HUES6 (cell line): ENCODE measurements at regions not wholly inside any gene's neighbourhood (a gene's known extent, or its start where the extent isn't known, plus 50 kb on each side); places are given as distances from the start of the nearest gene placed in this dataset.

Experiments used
- H3K27ac ChIP-seq: 2 replicates; pipeline ENCODE4 v1.7.0; 2013; ENCODE audit warnings: low read depth, mild to moderate bottlenecking, low read length, inconsistent platforms
- H3K27me3 ChIP-seq: 2 replicates; pipeline ENCODE4 v1.6.1; 2013; ENCODE audit warnings: low read length; ENCODE audit not compliant: control insufficient read depth, insufficient read depth
- H3K36me3 ChIP-seq: 2 replicates; pipeline ENCODE4 v1.6.1; 2013; ENCODE audit warnings: low read length; ENCODE audit not compliant: control insufficient read depth, insufficient read depth
- H3K4me1 ChIP-seq: 2 replicates; pipeline ENCODE4 v1.6.1; 2013; ENCODE audit warnings: low read length; ENCODE audit not compliant: control insufficient read depth, insufficient read depth
- H3K4me3 ChIP-seq: 2 replicates; pipeline ENCODE4 v1.5.1; 2013; ENCODE audit warnings: low read depth, low read length
- H3K9ac ChIP-seq: one replicate; pipeline ENCODE4 v1.6.1; 2013; ENCODE audit warnings: mild to moderate bottlenecking, low read length
- H3K9me3 ChIP-seq: 2 replicates; pipeline ENCODE4 v1.6.1; 2013; ENCODE audit warnings: low read depth, low read length; ENCODE audit not compliant: control insufficient read depth, insufficient read depth

GRCh38 chr5:89435347-89435746 lies 552.4 kb upstream of the MEF2C start:
- H3K9me3 ChIP-seq: no peaks in the 10 kb centered on the region
- H3K9ac ChIP-seq: no peak overlapping the region
- no peaks in the 10 kb centered on the region for H3K36me3 ChIP-seq
- no peaks in the 10 kb centered on the region for H3K27me3 ChIP-seq
- no peaks in the 10 kb centered on the region for H3K4me1 ChIP-seq
- no peak overlapping the region for H3K4me3 ChIP-seq
- no peak overlapping the region for H3K27ac ChIP-seq

GRCh38 chr5:89428624-89429023 lies 545.6 kb upstream of the MEF2C start:
- H3K27me3 ChIP-seq: no peaks in the 10 kb centered on the region
- H3K4me3 ChIP-seq: no peak overlapping the region
- H3K9me3 ChIP-seq: no peaks in the 10 kb centered on the region
- H3K4me1 ChIP-seq: no peaks in the 10 kb centered on the region
- H3K27ac ChIP-seq: no peak overlapping the region
- H3K36me3 ChIP-seq: no peaks in the 10 kb centered on the region
- no peak overlapping the region for H3K9ac ChIP-seq

GRCh38 chr5:89425062-89425461 lies 542.1 kb upstream of the MEF2C start:
- no peaks in the 10 kb centered on the region for H3K9me3 ChIP-seq
- peaks cover 9% of the 10 kb centered on the region; the same call in 1 of the 2 replicates for H3K4me1 ChIP-seq

GRCh38 chr5:89421035-89421434 lies 538.1 kb upstream of the MEF2C start:
- H3K4me1 ChIP-seq: peaks cover 11% of the 10 kb centered on the region
- H3K27ac ChIP-seq: no peak overlapping the region
- H3K27me3 ChIP-seq: no peaks in the 10 kb centered on the region
- H3K9ac ChIP-seq: no peak overlapping the region
- no peak overlapping the region for H3K4me3 ChIP-seq
- H3K9me3 ChIP-seq: no peaks in the 10 kb centered on the region
- no peaks in the 10 kb centered on the region for H3K36me3 ChIP-seq

More at GRCh38 chr5:89425062-89425461, 542.1 kb upstream of the MEF2C start:
- no peak overlapping the region for H3K27ac ChIP-seq
- H3K4me3 ChIP-seq: no peak overlapping the region
- no peak overlapping the region for H3K9ac ChIP-seq
- H3K27me3 ChIP-seq: no peaks in the 10 kb centered on the region
- no peaks in the 10 kb centered on the region for H3K36me3 ChIP-seq

GRCh38 chr5:89418407-89419085 lies 535.6 kb upstream of the MEF2C start:
- Histone ChIP-seq H3K27me3 (no peaks in the 10 kb centered on the region), H3K36me3 (no peaks in the 10 kb centered on the region), H3K9ac (no peak overlapping the region), H3K9me3 (no peaks in the 10 kb centered on the region), H3K27ac (no peak overlapping the region), H3K4me1 (peaks cover 11% of the 10 kb centered on the region), H3K4me3 (no peak overlapping the region)

GRCh38 chr5:89417990-89418389 lies 535.0 kb upstream of the MEF2C start:
- Histone ChIP-seq H3K9me3 (no peaks in the 10 kb centered on the region), H3K36me3 (no peaks in the 10 kb centered on the region), H3K27me3 (no peaks in the 10 kb centered on the region), H3K27ac (no peak overlapping the region), H3K4me1 (peaks cover 11% of the 10 kb centered on the region), H3K4me3 (no peak overlapping the region), H3K9ac (no peak overlapping the region)

GRCh38 chr5:89417515-89417914 lies 534.5 kb upstream of the MEF2C start:
- Histone ChIP-seq H3K9me3 (no peaks in the 10 kb centered on the region), H3K27me3 (no peaks in the 10 kb centered on the region), H3K27ac (no peak overlapping the region), H3K4me3 (no peak overlapping the region), H3K9ac (no peak overlapping the region), H3K4me1 (peaks cover 11% of the 10 kb centered on the region), H3K36me3 (no peaks in the 10 kb centered on the region)

- no peak overlapping the region for H3K9ac ChIP-seq
- no peak overlapping the region for H3K4me3 ChIP-seq
- H3K4me1 ChIP-seq: no peaks in the 10 kb centered on the region
- H3K27me3 ChIP-seq: no peaks in the 10 kb centered on the region
- H3K36me3 ChIP-seq: no peaks in the 10 kb centered on the region
- no peak overlapping the region for H3K27ac ChIP-seq
- no peaks in the 10 kb centered on the region for H3K9me3 ChIP-seq
Measured at GRCh38 chr5:89411891-89412290, 528.9 kb upstream of the MEF2C start.

GRCh38 chr5:89407054-89407453 lies 524.1 kb upstream of the MEF2C start:
- no peaks in the 10 kb centered on the region for H3K9me3 ChIP-seq
- H3K4me3 ChIP-seq: no peak overlapping the region
- H3K36me3 ChIP-seq: no peaks in the 10 kb centered on the region

GRCh38 chr5:89401659-89402058 lies 518.7 kb upstream of the MEF2C start:
- no peaks in the 10 kb centered on the region for H3K27me3 ChIP-seq
- no peaks in the 10 kb centered on the region for H3K4me1 ChIP-seq
- H3K36me3 ChIP-seq: no peaks in the 10 kb centered on the region
- H3K9me3 ChIP-seq: no peaks in the 10 kb centered on the region
- no peak overlapping the region for H3K4me3 ChIP-seq
- H3K9ac ChIP-seq: no peak overlapping the region
- no peak overlapping the region for H3K27ac ChIP-seq

More at GRCh38 chr5:89407054-89407453, 524.1 kb upstream of the MEF2C start:
- no peaks in the 10 kb centered on the region for H3K4me1 ChIP-seq
- no peak overlapping the region for H3K27ac ChIP-seq
- no peak overlapping the region for H3K9ac ChIP-seq
- no peaks in the 10 kb centered on the region for H3K27me3 ChIP-seq

GRCh38 chr5:89401012-89401411 lies 518.0 kb upstream of the MEF2C start:
- Histone ChIP-seq H3K27me3 (no peaks in the 10 kb centered on the region), H3K9me3 (no peaks in the 10 kb centered on the region), H3K4me1 (no peaks in the 10 kb centered on the region), H3K9ac (no peak overlapping the region), H3K36me3 (no peaks in the 10 kb centered on the region), H3K27ac (no peak overlapping the region), H3K4me3 (no peak overlapping the region)
